Stimulated activated CD8-positive, alpha-beta memory T cell treated with anti-CD3 and anti-CD28 coated beads, Interleukin-7, amount 100 ng/mL, for 4 hours (primary cell): ENCODE measurements at regions not wholly inside any gene's neighbourhood (a gene's known extent, or its start where the extent isn't known, plus 50 kb on each side); places are given as distances from the start of the nearest gene placed in this dataset.
"Not testable (repeated sequence)": the region's sequence is repeated elsewhere in the genome, so short reads cannot be mapped to it uniquely, and the experiment has no call there.

Source experiments
- DNase-seq, 2 donors: peaks; one replicate each; pipeline ENCODE4 v3.0.0-alpha.2; 2020; ENCODE audit warnings: low read depth in 2 of 2

- DNase-seq, result no peak
Measured at GRCh38 chr17:70434536-70435490, 265.5 kb downstream of the KCNJ2 start.

- no peak for DNase-seq
Measured at GRCh38 chr17:70437656-70438055, 268.3 kb downstream of the KCNJ2 start.

- no peak for DNase-seq
Measured at GRCh38 chr17:70446446-70446845, 277.1 kb downstream of the KCNJ2 start.

GRCh38 chr17:70447588-70447987 is 278.3 kb downstream of the KCNJ2 start:
- no peak for DNase-seq

GRCh38 chr17:70453075-70453474 is 283.7 kb downstream of the KCNJ2 start:
- not testable (repeated sequence) for DNase-seq

GRCh38 chr17:70454377-70454776 is 285.0 kb downstream of the KCNJ2 start:
- DNase-seq, result no peak

GRCh38 chr17:70454908-70455307 is 285.6 kb downstream of the KCNJ2 start:
- no peak for DNase-seq

- DNase-seq, result no peak
Measured at GRCh38 chr17:70464995-70465394, 295.7 kb downstream of the KCNJ2 start.

- DNase-seq, result no peak
Measured at GRCh38 chr17:70468661-70469060, 299.3 kb downstream of the KCNJ2 start.

GRCh38 chr17:70473049-70473448 is 303.7 kb downstream of the KCNJ2 start:
- no peak for DNase-seq

- no peak for DNase-seq
Measured at GRCh38 chr17:70476368-70476767, 307.0 kb downstream of the KCNJ2 start.

- DNase-seq, result no peak
Measured at GRCh38 chr17:70478902-70479301, 309.6 kb downstream of the KCNJ2 start.

GRCh38 chr17:70479779-70480178 is 310.4 kb downstream of the KCNJ2 start:
- DNase-seq, result no peak

GRCh38 chr17:70483624-70484023 is 314.3 kb downstream of the KCNJ2 start:
- DNase-seq, result no peak

GRCh38 chr17:70484050-70484449 is 314.7 kb downstream of the KCNJ2 start:
- DNase-seq, result no peak

- no peak for DNase-seq
Measured at GRCh38 chr17:70484496-70484895, 315.2 kb downstream of the KCNJ2 start.

- no peak for DNase-seq
Measured at GRCh38 chr17:70492368-70492767, 323.0 kb downstream of the KCNJ2 start.

- no peak for DNase-seq
Measured at GRCh38 chr17:70493277-70493874, 324.0 kb downstream of the KCNJ2 start.

- no peak for DNase-seq
Measured at GRCh38 chr17:70498631-70499030, 329.3 kb downstream of the KCNJ2 start.

- DNase-seq, result no peak
Measured at GRCh38 chr17:70499067-70499786, 329.9 kb downstream of the KCNJ2 start.

GRCh38 chr17:70503449-70503848 is 334.1 kb downstream of the KCNJ2 start:
- DNase-seq, result no peak

- DNase-seq, result no peak
Measured at GRCh38 chr17:70510288-70510687, 341.0 kb downstream of the KCNJ2 start.

- DNase-seq, result no peak
Measured at GRCh38 chr17:70517816-70518215, 348.5 kb downstream of the KCNJ2 start.
